GM12878 (cell line): ENCODE measurements at regions not wholly inside any gene's neighbourhood (a gene's known extent, or its start where the extent isn't known, plus 50 kb on each side); places are given as distances from the start of the nearest gene placed in this dataset.

Experiments
- ATAC-seq: fragments of 200-7000 bp; cut with Tn5 transposase; 3 replicates; pipeline ENCODE4 v1.9.1; 2020; ENCODE audit warnings: mild to moderate bottlenecking, moderate library complexity
- BruUV-seq: library from RNA; stranded (reverse); fragments of 400-500 nt; replicated peaks from 2 replicates; lab custom pipeline; 2021; lab: Mats Ljungman, UMichigan
- CTCF ChIA-PET: fragments of 300-600 bp; sonication (Branson Sonifier 250); formaldehyde crosslinking; extraction: SDS; loops from one replicate; lab custom pipeline; 2021; ENCODE audit warnings: inconsistent platforms; lab: Yijun Ruan, JAX
- POLR2A ChIA-PET: fragments of 350-600 bp; formaldehyde crosslinking; extraction: SDS; loops from one replicate; lab custom pipeline; 2021; ENCODE audit warnings: inconsistent platforms; lab: Charles Lee
- RAD21 ChIA-PET: fragments of 300-600 bp; sonication (Branson Sonifier 250); formaldehyde crosslinking; loops from one replicate; lab custom pipeline; 2023; ENCODE audit warnings: antibody characterized with exemption; ENCODE audit not compliant: unreplicated experiment; lab: Charles Lee
- SMC1A ChIA-PET: fragments of 300-600 bp; sonication (Branson Sonifier 250); formaldehyde crosslinking; loops from one replicate; lab custom pipeline; 2023; ENCODE audit not compliant: unreplicated experiment, uncharacterized antibody; lab: Charles Lee
- DNase-seq: peaks from one replicate; pipeline ENCODE4 v3.0.0-alpha.2; 2011; ENCODE audit warnings: low read depth, low spot score
- FAIRE-seq: peaks from 3 replicates; lab custom pipeline; 2011; peaks lifted over from hg19 to GRCh38; lab: Jason Lieb, UNC
- H2AFZ ChIP-seq: 2 replicates; pipeline ENCODE4 v1.6.0; 2011; ENCODE audit warnings: low read depth, low read length, control low read depth; ENCODE audit not compliant: control insufficient read depth
- H3K27ac ChIP-seq: 2 replicates; pipeline ENCODE4 v1.5.1; 2011; ENCODE audit warnings: control low read depth; ENCODE audit not compliant: control insufficient read depth, insufficient read depth
- H3K27me3 ChIP-seq, 2 experiments: replicated peaks in 1 of 2; 2 replicates each; pipeline versions ENCODE4 v1.6.0 to v1.6.1; 2011; ENCODE audit warnings: low read length in 1 of 2; ENCODE audit not compliant: control insufficient read depth in 2 of 2, insufficient read depth in 2 of 2
- H3K36me3 ChIP-seq, 2 experiments: 2 replicates each; pipeline ENCODE4 v1.5.1; 2011; ENCODE audit warnings: low read length in 1 of 2; ENCODE audit not compliant: control insufficient read depth in 2 of 2, insufficient read depth in 2 of 2
- H3K4me1 ChIP-seq: 2 replicates; pipeline ENCODE4 v1.6.1; 2011; ENCODE audit warnings: mild to moderate bottlenecking, low read length, moderate library complexity, mixed read lengths; ENCODE audit not compliant: control insufficient read depth, insufficient read depth
- H3K4me2 ChIP-seq: 2 replicates; pipeline ENCODE4 v1.6.0; 2011; ENCODE audit warnings: control low read depth; ENCODE audit not compliant: control insufficient read depth, insufficient read depth
- H3K4me3 ChIP-seq: fragments of 200-600 bp; sonication (generic); 2 replicates; pipeline ENCODE4 v1.5.1; 2016
- H3K79me2 ChIP-seq: 2 replicates; pipeline ENCODE4 v1.6.0; 2011; ENCODE audit warnings: low read length; ENCODE audit not compliant: control insufficient read depth, insufficient read depth
- H3K9ac ChIP-seq: 2 replicates; pipeline ENCODE4 v1.8.0; 2011; ENCODE audit warnings: low read length, control low read depth, mixed read lengths; ENCODE audit not compliant: control insufficient read depth, insufficient read depth
- H3K9me3 ChIP-seq: replicated peaks from 3 replicates; pipeline ENCODE4 v1.5.1; 2011; ENCODE audit warnings: mild to moderate bottlenecking, low read length; ENCODE audit not compliant: control insufficient read depth, insufficient read depth
- H4K20me1 ChIP-seq: 2 replicates; pipeline ENCODE4 v1.6.0; 2011; ENCODE audit not compliant: control insufficient read depth, insufficient read depth
- CBFB ChIP-seq: IDR thresholded peaks from 2 replicates; pipeline ENCODE4 v1.6.1; 2016; ENCODE audit warnings: antibody characterized with exemption, low read depth
- NFXL1 ChIP-seq: fragments of 450-650 bp; IDR thresholded peaks from 2 replicates; pipeline ENCODE4 v1.6.1; 2017; ENCODE audit warnings: antibody characterized with exemption, mild to moderate bottlenecking, borderline replicate concordance
- POLR2AphosphoS5 ChIP-seq: IDR thresholded peaks from 2 replicates; pipeline ENCODE4 v1.6.1; 2011; ENCODE audit warnings: mild to moderate bottlenecking, low read length, inconsistent platforms
- SMC3 ChIP-seq: IDR thresholded peaks from 2 replicates; pipeline ENCODE4 v1.6.1; 2011; ENCODE audit warnings: low read length, improper control_type of control experiment, borderline replicate concordance
- WGBS: methylation state at CpG from one replicate; pipeline ENCODE4 v1.1.6; 2016; ENCODE audit warnings: low lambda C conversion rate; ENCODE audit not compliant: insufficient replicate concordance, insufficient coverage; ENCODE audit errors: missing lambda C conversion rate; 5-methylcytosine and 5-hydroxymethylcytosine counted together
- in situ Hi-C: fragments of 300-500 bp; cut with MboI; formaldehyde crosslinking; loops from 9 replicates; pipeline ENCODE4 v1.14.3; 2018; ENCODE audit warnings: mixed read lengths
- intact Hi-C: fragments of 100-400 bp; cut with micrococcal nuclease; formaldehyde crosslinking; loops from one replicate; pipeline ENCODE4 v1.14.2; 2022; ENCODE audit not compliant: unreplicated experiment
- TF ChIP-seq, protein P1 (sequence below), 3 experiments: IDR thresholded peaks in 2 of 3; conservative IDR thresholded peaks in 1 of 3; 2 replicates each; pipeline ENCODE4 v1.5.1; 2011; ENCODE audit warnings: low read depth in 3 of 3, low read length in 3 of 3, mild to moderate bottlenecking in 3 of 3, control low read depth in 2 of 3, moderate library complexity in 2 of 3, inconsistent platforms in 1 of 3, mixed read lengths in 1 of 3; ENCODE audit not compliant: control insufficient read depth in 2 of 3, insufficient read depth in 1 of 3; ENCODE audit errors: extremely low read depth in 1 of 3

DNA sequence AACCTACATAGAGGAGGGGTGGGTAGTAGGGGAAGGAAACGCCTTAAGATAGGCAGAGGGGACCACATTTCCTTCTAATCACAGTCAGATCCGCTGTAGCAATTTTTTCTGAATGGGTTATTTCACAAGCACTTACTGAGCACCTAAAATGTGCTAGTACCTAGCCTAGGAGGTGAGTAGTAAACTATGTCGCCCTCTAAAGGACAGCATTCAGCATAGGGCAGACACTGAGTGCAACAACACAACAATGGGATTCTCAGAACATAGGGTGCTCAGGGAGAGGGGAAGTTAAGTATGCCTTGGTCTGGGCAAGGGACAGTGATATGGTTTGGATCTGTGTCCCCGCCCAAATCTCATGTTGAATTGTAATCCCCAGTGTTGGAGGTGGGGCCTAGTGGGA is 166.1 kb upstream of the RAB6C start:
- no TSS peak for BruUV-seq
- FAIRE-seq: no peak

More for the DNA sequence above, 166.1 kb upstream of the RAB6C start:
- no peak for DNase-seq
- no peak for TF ChIP-seq CBFB
- TF ChIP-seq, protein P1, sequence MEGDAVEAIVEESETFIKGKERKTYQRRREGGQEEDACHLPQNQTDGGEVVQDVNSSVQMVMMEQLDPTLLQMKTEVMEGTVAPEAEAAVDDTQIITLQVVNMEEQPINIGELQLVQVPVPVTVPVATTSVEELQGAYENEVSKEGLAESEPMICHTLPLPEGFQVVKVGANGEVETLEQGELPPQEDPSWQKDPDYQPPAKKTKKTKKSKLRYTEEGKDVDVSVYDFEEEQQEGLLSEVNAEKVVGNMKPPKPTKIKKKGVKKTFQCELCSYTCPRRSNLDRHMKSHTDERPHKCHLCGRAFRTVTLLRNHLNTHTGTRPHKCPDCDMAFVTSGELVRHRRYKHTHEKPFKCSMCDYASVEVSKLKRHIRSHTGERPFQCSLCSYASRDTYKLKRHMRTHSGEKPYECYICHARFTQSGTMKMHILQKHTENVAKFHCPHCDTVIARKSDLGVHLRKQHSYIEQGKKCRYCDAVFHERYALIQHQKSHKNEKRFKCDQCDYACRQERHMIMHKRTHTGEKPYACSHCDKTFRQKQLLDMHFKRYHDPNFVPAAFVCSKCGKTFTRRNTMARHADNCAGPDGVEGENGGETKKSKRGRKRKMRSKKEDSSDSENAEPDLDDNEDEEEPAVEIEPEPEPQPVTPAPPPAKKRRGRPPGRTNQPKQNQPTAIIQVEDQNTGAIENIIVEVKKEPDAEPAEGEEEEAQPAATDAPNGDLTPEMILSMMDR (IDR thresholded peaks at IDR 0.05 in 2 of 3, conservative IDR thresholded peaks at IDR 0.05 in 1 of 3; ENCODE audit: control insufficient read depth in 2 of 3, extremely low read depth in 1 of 3, insufficient read depth in 1 of 3, low read depth in 3 of 3, low read length in 3 of 3): peak; percentile 15 to 43 (median 31); a peak in 5 of 6 replicates
- TF ChIP-seq NFXL1: no peak
- peak; percentile 16; the same call in 1 of the 2 replicates for TF ChIP-seq SMC3
- TF ChIP-seq POLR2AphosphoS5: no peak
- TF ChIP-seq, all 136 proteins: peak for 2
- no peak overlapping the region for H3K4me2 ChIP-seq
- no peaks in the 10 kb centered on the region; the same call in 2 of the 3 replicates for H3K9me3 ChIP-seq
- ChIA-PET RAD21 (no interaction called here), POLR2A (no interaction called here), CTCF (no interaction called here), SMC1A (no interaction called here)
- H3K27ac ChIP-seq: no peak overlapping the region
- H3K4me3 ChIP-seq: no peak overlapping the region
- in situ Hi-C loops: no loop called here
- intact Hi-C loops: no loop called here
- 6% methylated on average over 4 of the region's 4 CpGs for WGBS
- no peak overlapping the region for H3K9ac ChIP-seq
- ATAC-seq: peak; percentile 63; the same call in 2 of the 3 replicates
- no peaks in the 10 kb centered on the region for H3K4me1 ChIP-seq
- no peaks in the 10 kb centered on the region for H3K36me3 ChIP-seq
- H4K20me1 ChIP-seq: no peaks in the 10 kb centered on the region
- no peak overlapping the region for H2AFZ ChIP-seq
- H3K27me3 ChIP-seq: no peaks in the 10 kb centered on the region
- no peaks in the 10 kb centered on the region for H3K79me2 ChIP-seq
